ENCODE measurements at regions not wholly inside any gene's neighbourhood (a gene's known extent, or its start where the extent isn't known, plus 50 kb on each side); places are given as distances from the start of the nearest gene placed in this dataset.

- H3K9me3 ChIP-seq (replicated peaks; ENCODE audit: control insufficient read depth, insufficient read depth, low read length): no peaks in the 10 kb centered on the region
- no peaks in the 10 kb centered on the region for H3K9me1 ChIP-seq (replicated peaks; ENCODE audit: control insufficient read depth, extremely low read depth, insufficient read depth, low read length)
- TF ChIP-seq EZH2 (IDR thresholded peaks at IDR 0.05; ENCODE audit: borderline replicate concordance, low read depth, low read length, severe bottlenecking): no peak
- TF ChIP-seq MYC (IDR thresholded peaks at IDR 0.05; ENCODE audit: low read depth, low read length): no peak
- TF ChIP-seq POLR2AphosphoS5 (IDR thresholded peaks at IDR 0.05; ENCODE audit: insufficient read depth, low read depth, low read length): no peak
- no peak for TF ChIP-seq FOS (IDR thresholded peaks at IDR 0.05; ENCODE audit: borderline replicate concordance, insufficient read depth, low read length)
- TF ChIP-seq GATA2 (IDR thresholded peaks at IDR 0.05; ENCODE audit: insufficient read depth, insufficient read length, low read depth, low read length): no peak
- no peak for TF ChIP-seq JUN (IDR thresholded peaks at IDR 0.05; ENCODE audit: borderline replicate concordance, insufficient read depth, insufficient read length, low read depth)
- TF ChIP-seq CTCF (IDR thresholded peaks at IDR 0.05; ENCODE audit: extremely low read depth in 1 of 2, insufficient read depth in 1 of 2, low read depth in 1 of 2, low read length in 2 of 2): no peak
- no peak for TF ChIP-seq POLR2A (IDR thresholded peaks at IDR 0.05; ENCODE audit: low read depth, low read length)
- dilution Hi-C loops (cut with MboI; ENCODE audit: extremely low pct_ligation_motif_present, low sequenced_read_pairs): no loop called here
- ChIA-PET POLR2A (no interaction called here), CTCF (no interaction called here)
- no peaks in the 10 kb centered on the region for H3K4me1 ChIP-seq (ENCODE audit: control insufficient read depth, extremely low read depth, insufficient read depth, low read length)
- no peak overlapping the region for H3K4me2 ChIP-seq (ENCODE audit: insufficient read depth, low read length)
- H3K4me3 ChIP-seq (replicated peaks in 1 of 3; ENCODE audit: insufficient read depth in 1 of 3, low read depth in 1 of 3, low read length in 3 of 3): no peak overlapping the region
- H3K79me2 ChIP-seq (ENCODE audit: control insufficient read depth, insufficient read depth, low read length): no peaks in the 10 kb centered on the region
- intact Hi-C loops (cut with micrococcal nuclease): no loop called here
- H3K36me3 ChIP-seq (ENCODE audit: control insufficient read depth in 2 of 2, extremely low read depth in 1 of 2, insufficient read depth in 2 of 2, low read length in 2 of 2): no peaks in the 10 kb centered on the region
- no peak overlapping the region for H2AFZ ChIP-seq (ENCODE audit: low read depth, low read length)
- H3K27ac ChIP-seq (ENCODE audit: insufficient read depth, low read depth, low read length): no peak overlapping the region
- BruUV-seq (replicated peaks): no TSS peak
- H4K20me1 ChIP-seq (replicated peaks; ENCODE audit: control insufficient read depth, extremely low read depth, insufficient read depth, low read length): no peaks in the 10 kb centered on the region
- H3K9ac ChIP-seq (replicated peaks; ENCODE audit: extremely low read depth, insufficient read depth, low read length): no peak overlapping the region
- DNase-seq (ENCODE audit: low read depth, low spot score) (no peak), FAIRE-seq (no peak)
- H3K27me3 ChIP-seq (ENCODE audit: control insufficient read depth in 2 of 2, insufficient read depth in 2 of 2, low read length in 2 of 2): no peaks in the 10 kb centered on the region
Observed at GRCh38 chr2:198571393-198571792, 767.0 kb downstream of the PLCL1 start.
